GM12872 (cell line): ENCODE measurements at regions not wholly inside any gene's neighbourhood (a gene's known extent, or its start where the extent isn't known, plus 50 kb on each side); places are given as distances from the start of the nearest gene placed in this dataset.

Source experiments
- TF ChIP-seq, protein P1 (sequence below): IDR thresholded peaks from 3 replicates; pipeline ENCODE4 v1.5.1; 2011; ENCODE audit warnings: low read depth, mild to moderate bottlenecking, low read length, moderate library complexity; ENCODE audit not compliant: insufficient read depth

GRCh38 chr11:127843483-127844396, 743.6 kb downstream of the ETS1 start:
- TF ChIP-seq, protein P1, sequence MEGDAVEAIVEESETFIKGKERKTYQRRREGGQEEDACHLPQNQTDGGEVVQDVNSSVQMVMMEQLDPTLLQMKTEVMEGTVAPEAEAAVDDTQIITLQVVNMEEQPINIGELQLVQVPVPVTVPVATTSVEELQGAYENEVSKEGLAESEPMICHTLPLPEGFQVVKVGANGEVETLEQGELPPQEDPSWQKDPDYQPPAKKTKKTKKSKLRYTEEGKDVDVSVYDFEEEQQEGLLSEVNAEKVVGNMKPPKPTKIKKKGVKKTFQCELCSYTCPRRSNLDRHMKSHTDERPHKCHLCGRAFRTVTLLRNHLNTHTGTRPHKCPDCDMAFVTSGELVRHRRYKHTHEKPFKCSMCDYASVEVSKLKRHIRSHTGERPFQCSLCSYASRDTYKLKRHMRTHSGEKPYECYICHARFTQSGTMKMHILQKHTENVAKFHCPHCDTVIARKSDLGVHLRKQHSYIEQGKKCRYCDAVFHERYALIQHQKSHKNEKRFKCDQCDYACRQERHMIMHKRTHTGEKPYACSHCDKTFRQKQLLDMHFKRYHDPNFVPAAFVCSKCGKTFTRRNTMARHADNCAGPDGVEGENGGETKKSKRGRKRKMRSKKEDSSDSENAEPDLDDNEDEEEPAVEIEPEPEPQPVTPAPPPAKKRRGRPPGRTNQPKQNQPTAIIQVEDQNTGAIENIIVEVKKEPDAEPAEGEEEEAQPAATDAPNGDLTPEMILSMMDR = peak; percentile 80

DNA sequence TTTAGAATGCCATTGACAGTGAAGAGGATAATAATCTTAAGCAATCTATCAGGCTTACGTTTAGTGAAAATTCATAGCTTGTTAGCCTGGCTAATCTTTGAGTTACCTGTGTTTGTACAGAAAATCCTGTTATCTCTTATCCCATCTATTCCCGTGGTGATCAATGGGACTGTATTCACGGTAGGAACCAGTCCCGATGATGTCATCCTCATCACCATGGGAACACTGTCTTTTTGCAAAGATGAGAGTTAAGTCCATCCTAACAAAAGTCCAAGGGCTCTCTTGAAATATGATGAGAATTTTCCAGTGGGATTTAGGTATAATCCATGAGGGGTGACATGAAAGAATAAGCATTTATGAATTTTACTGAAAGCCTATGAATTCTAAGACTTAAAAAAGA, 762.2 kb downstream of the ETS1 start:
- TF ChIP-seq, protein P1 = no peak

- TF ChIP-seq, protein P1 = no peak
These were observed 768.7 kb downstream of the ETS1 start for GRCh38 chr11:127818625-127819024.

DNA sequence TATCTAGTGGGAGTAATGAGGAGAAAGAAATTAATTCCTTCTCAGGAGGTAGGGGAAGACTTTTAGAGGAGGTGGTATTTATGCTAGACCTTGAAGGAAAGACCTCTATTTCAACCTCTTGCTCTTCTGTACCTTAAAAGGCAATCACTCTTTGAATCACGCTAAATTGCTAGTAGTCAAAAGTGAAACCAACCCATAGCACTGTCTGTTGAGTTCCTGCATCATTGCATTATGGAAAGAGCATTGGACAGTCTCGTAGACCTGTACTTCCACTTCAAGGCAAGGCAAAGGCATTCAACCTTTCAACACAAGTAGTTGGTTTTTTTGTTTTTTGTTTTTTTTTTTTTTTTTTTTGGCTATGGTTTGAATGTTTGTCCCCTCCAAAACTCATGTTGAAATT, 770.4 kb downstream of the ETS1 start:
- TF ChIP-seq, protein P1 = no peak

DNA sequence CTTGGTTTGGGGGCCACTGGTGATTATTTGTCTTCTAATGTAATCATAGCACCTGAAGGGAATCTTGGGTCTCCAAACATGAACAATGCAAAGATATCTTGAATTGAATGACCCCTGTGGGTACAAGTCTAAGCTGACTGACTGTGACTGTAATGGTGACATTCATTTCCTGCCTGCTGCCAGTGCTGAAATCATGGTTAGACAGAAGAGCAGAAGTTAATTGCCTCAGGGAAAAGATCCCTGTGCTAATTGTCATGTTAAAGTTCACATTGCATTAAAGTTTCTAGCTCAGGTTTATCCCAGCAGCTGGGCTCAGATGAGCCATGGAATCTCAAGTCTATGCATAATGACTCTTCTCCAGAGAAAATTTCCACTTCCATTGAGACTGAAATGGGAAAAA, 772.0 kb downstream of the ETS1 start:
- TF ChIP-seq, protein P1 = no peak

- TF ChIP-seq, protein P1 = no peak
These were observed 780.9 kb downstream of the ETS1 start for GRCh38 chr11:127806501-127806900.

DNA sequence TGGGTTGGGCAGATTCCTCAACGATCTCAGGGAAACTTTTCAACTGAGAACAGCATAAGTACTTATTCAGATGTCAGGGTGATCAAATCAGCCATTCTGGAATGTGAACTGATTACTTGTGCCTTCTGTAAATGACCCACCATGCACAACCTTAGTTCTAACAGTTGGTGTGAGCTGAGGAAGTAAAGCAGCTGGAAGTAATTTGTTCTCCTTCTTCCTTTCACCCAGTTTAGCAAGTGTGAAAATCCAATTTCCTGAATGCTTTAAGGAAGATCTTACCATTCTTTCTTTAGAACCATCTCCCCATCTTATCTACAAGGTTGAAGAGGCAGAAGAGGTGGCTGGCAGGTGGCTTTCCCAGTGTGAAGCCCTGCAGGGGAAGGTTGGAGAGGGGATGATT, 781.6 kb downstream of the ETS1 start:
- TF ChIP-seq, protein P1 = no peak
